ENCODE measurements at regions not wholly inside any gene's neighbourhood (a gene's known extent, or its start where the extent isn't known, plus 50 kb on each side); places are given as distances from the start of the nearest gene placed in this dataset.
"Not testable (repeated sequence)": the region's sequence is repeated elsewhere in the genome, so short reads cannot be mapped to it uniquely, and the experiment has no call there.

- DNase-seq: no peak
Measured at GRCh38 chr9:119898316-119898715, 529.1 kb upstream of the BRINP1 start.

- DNase-seq: no peak
Measured at GRCh38 chr9:119884438-119884837, 515.2 kb upstream of the BRINP1 start.

GRCh38 chr9:119881898-119882297 lies 512.7 kb upstream of the BRINP1 start:
- no peak for DNase-seq

- DNase-seq: no peak
Measured at GRCh38 chr9:119880361-119880760, 511.1 kb upstream of the BRINP1 start.

GRCh38 chr9:119877306-119877705 lies 508.1 kb upstream of the BRINP1 start:
- DNase-seq: no peak

GRCh38 chr9:119873877-119874276 lies 504.6 kb upstream of the BRINP1 start:
- DNase-seq: no peak

GRCh38 chr9:119870251-119870650 lies 501.0 kb upstream of the BRINP1 start:
- DNase-seq: not testable (repeated sequence)

GRCh38 chr9:119868694-119869093 lies 499.5 kb upstream of the BRINP1 start:
- no peak for DNase-seq

- no peak for DNase-seq
Measured at GRCh38 chr9:119861842-119862241, 492.6 kb upstream of the BRINP1 start.

GRCh38 chr9:119859128-119859527 lies 489.9 kb upstream of the BRINP1 start:
- DNase-seq: no peak

GRCh38 chr9:119853126-119853525 lies 483.9 kb upstream of the BRINP1 start:
- DNase-seq: no peak

GRCh38 chr9:119852390-119852789 lies 483.2 kb upstream of the BRINP1 start:
- no peak for DNase-seq

GRCh38 chr9:119844431-119844830 lies 475.2 kb upstream of the BRINP1 start:
- DNase-seq: no peak

GRCh38 chr9:119841016-119841415 lies 471.8 kb upstream of the BRINP1 start:
- no peak for DNase-seq

GRCh38 chr9:119839888-119840287 lies 470.7 kb upstream of the BRINP1 start:
- no peak for DNase-seq

GRCh38 chr9:119838210-119838609 lies 469.0 kb upstream of the BRINP1 start:
- DNase-seq: no peak

- no peak for DNase-seq
Measured at GRCh38 chr9:119836036-119836435, 466.8 kb upstream of the BRINP1 start.

GRCh38 chr9:119834064-119834620 lies 464.9 kb upstream of the BRINP1 start:
- DNase-seq: no peak

GRCh38 chr9:119831309-119831708 lies 462.1 kb upstream of the BRINP1 start:
- no peak for DNase-seq

- DNase-seq: no peak
Measured at GRCh38 chr9:119829748-119830147, 460.5 kb upstream of the BRINP1 start.

GRCh38 chr9:119829186-119829585 lies 460.0 kb upstream of the BRINP1 start:
- no peak for DNase-seq

GRCh38 chr9:119827526-119827925 lies 458.3 kb upstream of the BRINP1 start:
- DNase-seq: no peak

- no peak for DNase-seq
Measured at GRCh38 chr9:119827126-119827525, 457.9 kb upstream of the BRINP1 start.

- no peak for DNase-seq
Measured at GRCh38 chr9:119818726-119819435, 449.6 kb upstream of the BRINP1 start.
